HEK293 (cell line): ENCODE measurements at regions not wholly inside any gene's neighbourhood (a gene's known extent, or its start where the extent isn't known, plus 50 kb on each side); places are given as distances from the start of the nearest gene placed in this dataset.

ENCODE experiments used
- CTCF ChIA-PET: fragments of 350-600 bp; formaldehyde crosslinking; extraction: SDS; loops from one replicate; lab custom pipeline; 2021; ENCODE audit warnings: antibody characterized with exemption; lab: Yijun Ruan, JAX
- POLR2A ChIA-PET: fragments of 300-600 bp; formaldehyde crosslinking; extraction: SDS; loops from one replicate; lab custom pipeline; 2020; ENCODE audit warnings: antibody characterized with exemption, inconsistent platforms; lab: Yijun Ruan, JAX
- H3K27ac ChIP-seq: fragments of 200-500 bp; sonication (Bioruptor generic); 2 replicates; pipeline ENCODE4 v1.5.1; 2014; ENCODE audit warnings: low read depth, low read length, control low read depth, inconsistent platforms; ENCODE audit errors: extremely low read depth
- H3K36me3 ChIP-seq, 2 experiments: fragments of 200-500 bp in 1 of 2; sonication (Bioruptor generic) in 1 of 2; 1 replicate in 1 of 2; 2 replicates in 1 of 2; pipeline ENCODE4 v1.5.1; 2014 to 2017; ENCODE audit warnings: inconsistent platforms in 2 of 2, low read length in 2 of 2; ENCODE audit not compliant: control insufficient read depth in 2 of 2, insufficient read depth in 1 of 2
- H3K4me1 ChIP-seq: fragments of 200-500 bp; sonication (Bioruptor generic); 2 replicates; pipeline ENCODE4 v1.5.1; 2014; ENCODE audit warnings: mild to moderate bottlenecking, low read length, inconsistent platforms; ENCODE audit not compliant: control insufficient read depth, insufficient read depth
- H3K4me3 ChIP-seq: 2 replicates; pipeline ENCODE4 v1.5.1; 2011; ENCODE audit warnings: low read depth, mild to moderate bottlenecking, control low read depth, low read length, moderate library complexity
- H3K9me3 ChIP-seq: fragments of 200-500 bp; sonication (Bioruptor generic); 2 replicates; pipeline ENCODE4 v1.5.1; 2014; ENCODE audit warnings: low read depth, low read length, inconsistent platforms; ENCODE audit not compliant: control insufficient read depth, insufficient read depth
- MZF1 ChIP-seq: fragments of 450-650 bp; formaldehyde crosslinking; IDR thresholded peaks from 2 replicates; pipeline ENCODE4 v1.5.1; 2017; ENCODE audit warnings: missing biosample characterization, missing genetic modification characterization, borderline replicate concordance
- PRDM1 ChIP-seq: fragments of 450-650 bp; formaldehyde crosslinking; IDR thresholded peaks from 2 replicates; pipeline ENCODE4; 2016; ENCODE audit warnings: missing biosample characterization, missing genetic modification characterization
- RBAK ChIP-seq: fragments of 450-650 bp; formaldehyde crosslinking; IDR thresholded peaks from 2 replicates; pipeline ENCODE4 v1.5.1; 2016; ENCODE audit warnings: missing biosample characterization, missing genetic modification characterization
- SP2 ChIP-seq: fragments of 450-650 bp; formaldehyde crosslinking; IDR thresholded peaks from 2 replicates; pipeline ENCODE4 v1.5.1; 2016; ENCODE audit warnings: missing biosample characterization, missing genetic modification characterization
- YY2 ChIP-seq: fragments of 450-650 bp; formaldehyde crosslinking; IDR thresholded peaks from 2 replicates; pipeline ENCODE4 v1.5.1; 2016; ENCODE audit warnings: missing biosample characterization, missing genetic modification characterization
- ZNF274 ChIP-seq, 2 experiments: fragments of 200-500 bp in 1 of 2; fragments of 450-650 bp in 1 of 2; sonication (Bioruptor generic) in 1 of 2; formaldehyde crosslinking in 1 of 2; IDR thresholded peaks; 2 replicates each; pipeline versions ENCODE4 v1.5.1 to v1.6.1; 2014 to 2016; ENCODE audit warnings: borderline replicate concordance in 1 of 2, inconsistent platforms in 1 of 2, low read length in 1 of 2, missing biosample characterization in 1 of 2, missing genetic modification characterization in 1 of 2
- ZNF311 ChIP-seq: fragments of 450-650 bp; formaldehyde crosslinking; IDR thresholded peaks from 2 replicates; pipeline ENCODE4 v1.5.1; 2017; ENCODE audit warnings: missing biosample characterization, missing genetic modification characterization, borderline replicate concordance
- ZNF335 ChIP-seq: fragments of 450-650 bp; formaldehyde crosslinking; conservative IDR thresholded peaks from 2 replicates; pipeline ENCODE4 v1.5.1; 2016; ENCODE audit warnings: missing biosample characterization, missing genetic modification characterization
- ZNF391 ChIP-seq: fragments of 450-650 bp; formaldehyde crosslinking; IDR thresholded peaks from 2 replicates; pipeline ENCODE4 v1.5.1; 2016; ENCODE audit warnings: low read depth, missing biosample characterization, missing genetic modification characterization, borderline replicate concordance
- ZNF423 ChIP-seq: fragments of 450-650 bp; formaldehyde crosslinking; IDR thresholded peaks from 2 replicates; pipeline ENCODE4 v1.5.1; 2016; ENCODE audit warnings: missing biosample characterization, missing genetic modification characterization
- ZNF596 ChIP-seq: fragments of 450-650 bp; IDR thresholded peaks from 2 replicates; pipeline ENCODE4 v1.5.0; 2018; ENCODE audit warnings: missing biosample characterization, mild to moderate bottlenecking, missing genetic modification characterization, moderate library complexity
- ZNF768 ChIP-seq: fragments of 450-650 bp; formaldehyde crosslinking; IDR thresholded peaks from 2 replicates; pipeline ENCODE4 v1.5.1; 2018; ENCODE audit warnings: missing biosample characterization, mild to moderate bottlenecking, missing genetic modification characterization
- TF ChIP-seq, protein P1 (sequence below): fragments of 450-650 bp; formaldehyde crosslinking; optimal IDR thresholded peaks from 2 replicates; pipeline ENCODE3; 2016; ENCODE audit warnings: missing biosample characterization, mild to moderate bottlenecking, missing genetic modification characterization
- TF ChIP-seq, protein P2 (sequence below): fragments of 450-650 bp; formaldehyde crosslinking; IDR thresholded peaks from 2 replicates; pipeline ENCODE4 v1.5.1; 2017; ENCODE audit warnings: missing biosample characterization, missing genetic modification characterization
- TF ChIP-seq, protein P3 (sequence below): fragments of 450-650 bp; formaldehyde crosslinking; IDR thresholded peaks from 2 replicates; pipeline ENCODE4 v1.5.1; 2016; ENCODE audit warnings: missing biosample characterization, missing genetic modification characterization
- TF ChIP-seq, protein P4 (sequence below): fragments of 450-650 bp; formaldehyde crosslinking; IDR thresholded peaks from 2 replicates; pipeline ENCODE4 v1.5.1; 2016; ENCODE audit warnings: missing biosample characterization, missing genetic modification characterization, low read depth
- TF ChIP-seq, protein P5 (sequence below): fragments of 450-650 bp; formaldehyde crosslinking; IDR thresholded peaks from 2 replicates; pipeline ENCODE4 v1.5.1; 2017; ENCODE audit warnings: missing biosample characterization, mild to moderate bottlenecking, missing genetic modification characterization, moderate library complexity

DNA sequence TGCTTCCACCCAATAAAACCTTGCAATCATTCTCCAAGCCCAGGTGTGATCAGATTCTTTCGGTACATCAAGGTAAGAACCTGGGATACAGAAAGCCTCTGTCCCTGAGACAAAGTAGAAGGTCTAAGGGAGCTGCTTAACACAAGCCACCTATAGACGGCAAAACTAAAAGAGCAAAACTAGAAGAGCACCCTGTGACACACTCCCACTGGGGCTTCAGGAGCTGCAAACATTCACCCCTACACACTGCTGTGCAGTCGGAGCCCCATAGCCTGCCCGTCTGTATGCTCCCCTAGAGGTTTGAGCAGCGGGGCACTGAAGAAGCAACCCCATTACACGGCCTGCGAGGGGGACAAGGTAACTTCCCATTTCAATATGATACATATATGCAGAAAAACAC, 179.6 kb upstream of the CDH9 start:
- CTCF ChIA-PET, result no interaction called here
- H3K27ac ChIP-seq, result no peak overlapping the region
- no peak for TF ChIP-seq RBAK (tag by site-specific recombination)
- TF ChIP-seq ZNF335 (tag by site-specific recombination), result no peak
- TF ChIP-seq YY2 (tag by site-specific recombination), result no peak
- no peak for TF ChIP-seq ZNF391
- no peak for TF ChIP-seq PRDM1
- TF ChIP-seq, protein P1, sequence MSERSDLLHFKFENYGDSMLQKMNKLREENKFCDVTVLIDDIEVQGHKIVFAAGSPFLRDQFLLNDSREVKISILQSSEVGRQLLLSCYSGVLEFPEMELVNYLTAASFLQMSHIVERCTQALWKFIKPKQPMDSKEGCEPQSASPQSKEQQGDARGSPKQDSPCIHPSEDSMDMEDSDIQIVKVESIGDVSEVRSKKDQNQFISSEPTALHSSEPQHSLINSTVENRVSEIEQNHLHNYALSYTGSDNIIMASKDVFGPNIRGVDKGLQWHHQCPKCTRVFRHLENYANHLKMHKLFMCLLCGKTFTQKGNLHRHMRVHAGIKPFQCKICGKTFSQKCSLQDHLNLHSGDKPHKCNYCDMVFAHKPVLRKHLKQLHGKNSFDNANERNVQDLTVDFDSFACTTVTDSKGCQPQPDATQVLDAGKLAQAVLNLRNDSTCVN (tag by site-specific recombination), result no peak
- TF ChIP-seq, protein P2, sequence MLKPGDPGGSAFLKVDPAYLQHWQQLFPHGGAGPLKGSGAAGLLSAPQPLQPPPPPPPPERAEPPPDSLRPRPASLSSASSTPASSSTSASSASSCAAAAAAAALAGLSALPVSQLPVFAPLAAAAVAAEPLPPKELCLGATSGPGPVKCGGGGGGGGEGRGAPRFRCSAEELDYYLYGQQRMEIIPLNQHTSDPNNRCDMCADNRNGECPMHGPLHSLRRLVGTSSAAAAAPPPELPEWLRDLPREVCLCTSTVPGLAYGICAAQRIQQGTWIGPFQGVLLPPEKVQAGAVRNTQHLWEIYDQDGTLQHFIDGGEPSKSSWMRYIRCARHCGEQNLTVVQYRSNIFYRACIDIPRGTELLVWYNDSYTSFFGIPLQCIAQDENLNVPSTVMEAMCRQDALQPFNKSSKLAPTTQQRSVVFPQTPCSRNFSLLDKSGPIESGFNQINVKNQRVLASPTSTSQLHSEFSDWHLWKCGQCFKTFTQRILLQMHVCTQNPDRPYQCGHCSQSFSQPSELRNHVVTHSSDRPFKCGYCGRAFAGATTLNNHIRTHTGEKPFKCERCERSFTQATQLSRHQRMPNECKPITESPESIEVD (tag by site-specific recombination), result no peak
- TF ChIP-seq, protein P3, sequence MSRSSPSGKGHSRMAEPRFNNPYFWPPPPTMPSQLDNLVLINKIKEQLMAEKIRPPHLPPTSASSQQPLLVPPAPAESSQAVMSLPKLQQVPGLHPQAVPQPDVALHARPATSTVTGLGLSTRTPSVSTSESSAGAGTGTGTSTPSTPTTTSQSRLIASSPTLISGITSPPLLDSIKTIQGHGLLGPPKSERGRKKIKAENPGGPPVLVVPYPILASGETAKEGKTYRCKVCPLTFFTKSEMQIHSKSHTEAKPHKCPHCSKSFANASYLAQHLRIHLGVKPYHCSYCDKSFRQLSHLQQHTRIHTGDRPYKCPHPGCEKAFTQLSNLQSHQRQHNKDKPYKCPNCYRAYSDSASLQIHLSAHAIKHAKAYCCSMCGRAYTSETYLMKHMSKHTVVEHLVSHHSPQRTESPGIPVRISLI (tag by site-specific recombination), result no peak
- TF ChIP-seq, protein P4, sequence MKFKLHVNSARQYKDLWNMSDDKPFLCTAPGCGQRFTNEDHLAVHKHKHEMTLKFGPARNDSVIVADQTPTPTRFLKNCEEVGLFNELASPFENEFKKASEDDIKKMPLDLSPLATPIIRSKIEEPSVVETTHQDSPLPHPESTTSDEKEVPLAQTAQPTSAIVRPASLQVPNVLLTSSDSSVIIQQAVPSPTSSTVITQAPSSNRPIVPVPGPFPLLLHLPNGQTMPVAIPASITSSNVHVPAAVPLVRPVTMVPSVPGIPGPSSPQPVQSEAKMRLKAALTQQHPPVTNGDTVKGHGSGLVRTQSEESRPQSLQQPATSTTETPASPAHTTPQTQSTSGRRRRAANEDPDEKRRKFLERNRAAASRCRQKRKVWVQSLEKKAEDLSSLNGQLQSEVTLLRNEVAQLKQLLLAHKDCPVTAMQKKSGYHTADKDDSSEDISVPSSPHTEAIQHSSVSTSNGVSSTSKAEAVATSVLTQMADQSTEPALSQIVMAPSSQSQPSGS (tag by site-specific recombination), result no peak
- TF ChIP-seq, protein P5, sequence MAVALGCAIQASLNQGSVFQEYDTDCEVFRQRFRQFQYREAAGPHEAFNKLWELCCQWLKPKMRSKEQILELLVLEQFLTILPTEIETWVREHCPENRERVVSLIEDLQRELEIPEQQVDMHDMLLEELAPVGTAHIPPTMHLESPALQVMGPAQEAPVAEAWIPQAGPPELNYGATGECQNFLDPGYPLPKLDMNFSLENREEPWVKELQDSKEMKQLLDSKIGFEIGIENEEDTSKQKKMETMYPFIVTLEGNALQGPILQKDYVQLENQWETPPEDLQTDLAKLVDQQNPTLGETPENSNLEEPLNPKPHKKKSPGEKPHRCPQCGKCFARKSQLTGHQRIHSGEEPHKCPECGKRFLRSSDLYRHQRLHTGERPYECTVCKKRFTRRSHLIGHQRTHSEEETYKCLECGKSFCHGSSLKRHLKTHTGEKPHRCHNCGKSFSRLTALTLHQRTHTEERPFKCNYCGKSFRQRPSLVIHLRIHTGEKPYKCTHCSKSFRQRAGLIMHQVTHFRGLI (tag by site-specific recombination), result no peak
- no peak for TF ChIP-seq ZNF423
- no peak for TF ChIP-seq ZNF274 (IDR thresholded peaks at IDR 0.05; ENCODE audit: low read length)
- no peak for TF ChIP-seq ZNF274 (tag by site-specific recombination; IDR thresholded peaks at IDR 0.05; ENCODE audit: borderline replicate concordance)
- no peak for TF ChIP-seq SP2 (tag by site-specific recombination)
- no peak for TF ChIP-seq ZNF311 (tag by site-specific recombination)
- TF ChIP-seq MZF1 (tag by site-specific recombination), result no peak
- TF ChIP-seq, all 188 proteins: peak for 0
- Histone ChIP-seq H3K9me3 (no peaks in the 10 kb centered on the region), H3K36me3 (no peaks in the 10 kb centered on the region), H3K4me1 (no peaks in the 10 kb centered on the region), H3K4me3 (no peak overlapping the region)
- POLR2A ChIA-PET, result no interaction called here

DNA sequence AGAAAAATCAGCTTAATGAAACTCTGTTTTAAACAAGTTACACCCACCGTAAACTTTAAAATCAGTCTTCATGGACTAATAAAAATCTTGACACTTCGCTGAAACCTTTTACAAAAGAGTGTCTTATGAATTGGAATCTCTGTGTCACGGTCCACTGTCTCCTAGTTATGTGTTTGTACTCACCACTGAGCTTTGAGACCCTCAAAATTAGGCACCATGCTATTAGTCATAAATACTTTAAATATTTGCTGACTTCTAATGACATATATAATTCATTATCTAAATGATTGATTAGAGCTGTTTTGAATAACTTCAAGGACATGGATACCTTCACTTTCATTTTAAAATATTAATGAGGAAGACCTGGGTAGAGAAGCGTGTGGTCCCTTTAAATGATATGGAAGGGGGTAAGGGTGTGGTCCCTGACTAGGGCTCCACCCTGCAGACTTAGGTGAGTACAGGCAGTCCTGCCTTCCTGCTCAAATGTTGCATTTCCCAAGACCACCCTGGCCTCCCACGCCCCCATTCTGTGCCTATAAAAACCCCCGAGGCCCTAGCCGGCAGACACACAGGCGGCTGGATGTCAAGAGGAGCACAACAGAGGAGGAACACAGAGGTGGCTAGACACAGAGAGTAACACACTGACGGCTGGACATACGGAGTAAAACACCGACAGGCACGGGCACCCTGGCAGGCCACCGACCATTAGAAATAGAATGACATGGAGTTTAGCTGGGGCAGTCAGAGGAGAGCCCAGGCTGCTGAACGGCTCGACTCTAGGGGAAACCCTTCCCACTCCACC, 179.0 kb upstream of the CDH9 start:
- Histone ChIP-seq H3K9me3 (no peaks in the 10 kb centered on the region), H3K36me3 (no peaks in the 10 kb centered on the region), H3K4me3 (no peak overlapping the region), H3K4me1 (no peaks in the 10 kb centered on the region), H3K27ac (no peak overlapping the region)
- TF ChIP-seq ZNF768 (tag by site-specific recombination) (no peak), ZNF596 (no peak)
- CTCF ChIA-PET, result no interaction called here
- POLR2A ChIA-PET, result no interaction called here
